ENCODE measurements at regions not wholly inside any gene's neighbourhood (a gene's known extent, or its start where the extent isn't known, plus 50 kb on each side); places are given as distances from the start of the nearest gene placed in this dataset.

DNA sequence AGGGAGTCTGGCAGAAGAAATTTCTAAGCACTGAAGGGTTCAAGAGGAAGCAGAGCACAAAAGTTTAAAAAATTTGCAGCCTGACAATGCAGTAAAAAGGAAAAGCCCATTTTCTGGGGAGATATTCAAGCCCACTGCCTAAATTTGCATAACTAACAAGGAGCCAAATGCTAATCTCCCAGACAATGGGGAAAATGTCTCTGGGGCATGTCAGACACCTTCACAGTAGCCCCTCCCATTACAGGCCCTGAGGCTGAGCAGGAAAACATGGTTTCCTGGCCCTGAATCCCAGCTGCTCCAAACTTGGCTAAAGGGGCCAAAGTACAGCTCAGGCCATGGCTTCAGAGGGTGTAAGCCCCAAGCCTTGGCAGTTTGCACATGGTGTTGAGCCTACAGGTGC, 908.5 kb upstream of the MANEA start:
- DNase-seq (ENCODE audit: low read depth), result no peak
- TF ChIP-seq, protein P1, sequence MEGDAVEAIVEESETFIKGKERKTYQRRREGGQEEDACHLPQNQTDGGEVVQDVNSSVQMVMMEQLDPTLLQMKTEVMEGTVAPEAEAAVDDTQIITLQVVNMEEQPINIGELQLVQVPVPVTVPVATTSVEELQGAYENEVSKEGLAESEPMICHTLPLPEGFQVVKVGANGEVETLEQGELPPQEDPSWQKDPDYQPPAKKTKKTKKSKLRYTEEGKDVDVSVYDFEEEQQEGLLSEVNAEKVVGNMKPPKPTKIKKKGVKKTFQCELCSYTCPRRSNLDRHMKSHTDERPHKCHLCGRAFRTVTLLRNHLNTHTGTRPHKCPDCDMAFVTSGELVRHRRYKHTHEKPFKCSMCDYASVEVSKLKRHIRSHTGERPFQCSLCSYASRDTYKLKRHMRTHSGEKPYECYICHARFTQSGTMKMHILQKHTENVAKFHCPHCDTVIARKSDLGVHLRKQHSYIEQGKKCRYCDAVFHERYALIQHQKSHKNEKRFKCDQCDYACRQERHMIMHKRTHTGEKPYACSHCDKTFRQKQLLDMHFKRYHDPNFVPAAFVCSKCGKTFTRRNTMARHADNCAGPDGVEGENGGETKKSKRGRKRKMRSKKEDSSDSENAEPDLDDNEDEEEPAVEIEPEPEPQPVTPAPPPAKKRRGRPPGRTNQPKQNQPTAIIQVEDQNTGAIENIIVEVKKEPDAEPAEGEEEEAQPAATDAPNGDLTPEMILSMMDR (IDR thresholded peaks at IDR 0.05; ENCODE audit: insufficient read depth, low read length), result no peak

DNA sequence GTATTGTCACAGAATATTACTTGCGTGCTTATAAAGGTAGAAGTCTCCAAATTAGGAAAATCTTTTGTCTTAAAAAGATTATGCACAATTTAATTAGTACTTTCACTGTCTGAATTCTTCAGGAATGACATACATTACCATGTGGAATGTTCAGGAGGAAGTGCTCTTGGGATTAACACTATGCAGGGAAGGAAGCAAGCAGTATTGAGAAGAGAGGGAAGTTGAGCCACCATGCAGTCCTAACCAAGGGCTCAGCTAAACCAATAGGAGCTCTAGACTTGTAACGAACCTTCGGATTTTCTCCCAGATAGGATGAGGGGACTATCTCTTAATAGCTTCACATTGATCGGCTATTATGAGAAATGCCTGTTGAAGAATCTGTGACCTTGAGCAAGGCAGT, 918.4 kb upstream of the MANEA start:
- TF ChIP-seq, protein P1 (IDR thresholded peaks at IDR 0.05; ENCODE audit: insufficient read depth, low read length), result no peak
- no peak for DNase-seq (ENCODE audit: low read depth)
- no peak overlapping the region for H3K4me3 ChIP-seq (ENCODE audit: low read depth, low read length)

More for the DNA sequence above, 908.5 kb upstream of the MANEA start:
- no peak overlapping the region for H3K4me3 ChIP-seq (ENCODE audit: low read depth, low read length)

DNA sequence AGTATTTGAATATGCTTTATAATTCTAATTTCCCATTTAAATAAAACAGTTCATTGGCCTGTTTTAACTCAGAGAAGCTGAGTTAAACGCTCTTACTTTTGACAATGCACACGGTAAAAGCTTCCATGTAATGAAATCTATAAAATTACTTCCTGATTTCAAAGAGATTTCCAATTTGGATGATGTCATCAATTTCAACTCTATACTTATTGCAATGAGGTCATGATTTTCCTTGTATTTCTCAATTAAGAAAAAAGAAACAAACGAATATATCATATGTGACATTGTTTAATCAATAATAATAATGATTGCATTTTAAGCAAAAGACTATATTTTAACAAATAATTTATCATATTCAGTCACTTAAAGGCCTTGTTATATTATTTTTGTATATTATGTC, 926.1 kb upstream of the MANEA start:
- TF ChIP-seq, protein P1 (IDR thresholded peaks at IDR 0.05; ENCODE audit: insufficient read depth, low read length), result no peak
- no peak for DNase-seq (ENCODE audit: low read depth)
- H3K4me3 ChIP-seq (ENCODE audit: low read depth, low read length), result no peak overlapping the region

DNA sequence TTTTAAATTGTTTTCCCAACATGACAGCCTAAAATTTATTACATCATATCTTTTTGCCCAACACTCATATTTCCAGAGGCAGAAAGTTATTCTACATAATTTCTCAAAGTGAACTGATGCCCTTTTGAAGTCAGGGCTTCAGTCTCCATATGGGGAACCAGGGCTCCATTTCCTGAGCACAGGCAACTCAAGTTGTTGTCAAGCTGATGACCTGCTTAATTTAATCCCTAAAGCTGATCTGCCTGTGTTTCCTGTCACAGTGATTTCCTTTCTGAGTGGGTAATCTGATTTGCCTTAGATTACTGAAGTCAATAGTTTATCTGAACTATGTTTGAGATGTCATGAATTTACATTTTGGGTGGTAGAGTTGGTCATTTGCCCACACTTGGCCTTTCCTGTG, 932.1 kb upstream of the MANEA start:
- no peak overlapping the region for H3K4me3 ChIP-seq (ENCODE audit: low read depth, low read length)
- TF ChIP-seq, protein P1 (IDR thresholded peaks at IDR 0.05; ENCODE audit: insufficient read depth, low read length), result no peak
- no peak for DNase-seq (ENCODE audit: low read depth)

- DNase-seq (ENCODE audit: low read depth), result no peak
- TF ChIP-seq, protein P1 (IDR thresholded peaks at IDR 0.05; ENCODE audit: insufficient read depth, low read length), result no peak
- no peak overlapping the region for H3K4me3 ChIP-seq (ENCODE audit: low read depth, low read length)
Observed at GRCh38 chr6:94639564-94639963, 937.8 kb upstream of the MANEA start.

GRCh38 chr6:94636780-94637385, 940.5 kb upstream of the MANEA start:
- no peak overlapping the region for H3K4me3 ChIP-seq (ENCODE audit: low read depth, low read length)
- no peak for DNase-seq (ENCODE audit: low read depth)
- TF ChIP-seq, protein P1 (IDR thresholded peaks at IDR 0.05; ENCODE audit: insufficient read depth, low read length), result no peak

DNA sequence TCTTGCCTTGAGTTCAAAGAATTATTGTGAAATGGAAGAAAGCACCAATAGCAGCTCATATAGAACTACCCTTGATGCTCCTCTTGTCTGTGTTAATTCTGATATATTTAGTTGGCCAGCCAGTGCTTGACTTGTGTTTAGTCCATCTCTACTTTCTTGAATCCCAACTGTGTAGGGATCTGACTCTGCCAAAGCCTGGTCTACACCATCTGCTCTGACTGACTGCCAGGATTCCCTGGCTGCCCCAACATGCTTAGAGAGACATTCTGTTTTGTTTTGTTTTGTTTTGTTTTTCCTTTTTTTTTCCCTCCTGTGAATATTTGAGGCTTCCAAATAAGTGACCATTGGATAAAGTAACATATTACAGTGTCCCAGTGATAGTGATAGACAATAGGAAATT, 953.7 kb upstream of the MANEA start:
- no peak for DNase-seq (ENCODE audit: low read depth)
- TF ChIP-seq, protein P1 (IDR thresholded peaks at IDR 0.05; ENCODE audit: insufficient read depth, low read length), result no peak
- H3K4me3 ChIP-seq (ENCODE audit: low read depth, low read length), result no peak overlapping the region

All from fibroblast of the aortic adventitia (primary cell).